Activated CD8-positive, alpha-beta memory T cell treated with anti-CD3 and anti-CD28 coated beads for 36 hours (primary cell): ENCODE measurements at regions not wholly inside any gene's neighbourhood (a gene's known extent, or its start where the extent isn't known, plus 50 kb on each side); places are given as distances from the start of the nearest gene placed in this dataset.

ENCODE experiments used
- CTCF ChIA-PET: fragments of 350-600 bp; sonication (Branson Sonifier 250); formaldehyde crosslinking; loops from one replicate; lab custom pipeline; 2021; ENCODE audit warnings: antibody characterized with exemption; lab: Charles Lee
- POLR2A ChIA-PET: fragments of 350-600 bp; sonication (Branson Sonifier 250); formaldehyde crosslinking; loops from one replicate; lab custom pipeline; 2021; ENCODE audit warnings: antibody characterized with exemption; lab: Charles Lee

GRCh38 chr15:93159930-93160329 is 70.9 kb upstream of the RGMA start:
- POLR2A ChIA-PET = no interaction called here
- CTCF ChIA-PET = interaction anchor here (1.0 kb wide), 1 partner anchor 72 kb away, joined by 3 read pairs; no protein-coding TSS in a partner anchor

DNA sequence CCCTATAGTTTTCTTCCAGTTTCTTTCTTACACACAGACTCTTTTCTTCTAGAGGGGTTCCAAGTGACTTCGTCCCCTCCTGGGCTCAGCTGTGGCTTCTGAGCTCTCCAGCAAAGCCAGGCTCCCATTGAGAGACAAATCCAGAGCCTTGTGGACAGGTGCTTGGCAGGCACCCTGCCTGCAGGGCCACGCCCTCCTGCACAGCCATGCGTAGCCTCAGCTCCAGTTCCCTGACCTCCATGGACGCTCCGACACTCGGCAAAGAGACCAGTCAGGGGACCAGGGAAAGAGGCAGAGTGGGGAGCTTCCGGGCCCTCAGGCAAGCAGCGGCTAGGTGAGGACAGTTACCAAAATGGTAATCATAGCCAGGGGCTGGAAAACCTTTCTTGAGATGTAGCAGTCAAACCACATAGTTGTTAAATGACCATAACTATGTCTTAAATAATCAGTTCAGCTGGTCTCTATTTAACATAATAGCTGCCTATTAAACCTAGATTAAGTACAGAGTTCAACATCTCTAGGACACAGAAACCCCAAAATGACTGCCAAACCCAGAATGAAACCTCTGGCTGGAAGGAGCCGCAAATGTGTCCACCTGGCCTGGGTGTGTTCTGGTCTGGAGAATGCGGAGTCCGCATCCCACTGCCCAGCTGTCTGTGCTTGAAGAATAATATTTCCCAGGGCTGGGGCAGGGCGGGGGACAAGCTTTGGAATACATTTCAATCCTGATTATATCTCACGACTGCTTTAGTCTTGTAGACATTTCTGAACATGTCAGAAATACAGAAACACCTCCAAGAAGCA is 69.3 kb upstream of the RGMA start:
- ChIA-PET POLR2A (no interaction called here), CTCF (no interaction called here)

DNA sequence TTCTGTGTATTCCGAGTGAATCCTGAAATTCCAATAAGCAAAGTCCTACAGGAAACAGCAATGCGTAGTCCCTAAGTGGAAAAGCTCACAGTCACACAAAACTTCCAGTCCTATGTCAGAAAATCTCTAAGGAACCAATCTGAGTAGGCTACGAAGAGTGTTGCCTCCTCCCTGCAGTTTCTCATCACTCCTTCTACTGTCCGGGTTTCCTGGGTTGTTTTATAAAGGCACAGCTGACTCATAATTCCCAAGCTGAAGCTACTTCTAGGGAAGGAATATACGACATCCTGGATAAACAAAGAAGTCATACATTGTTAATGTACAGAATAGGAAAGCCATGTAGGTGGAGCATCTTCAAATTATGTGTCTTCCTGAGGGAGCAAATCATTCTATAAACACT is 65.7 kb upstream of the RGMA start:
- POLR2A ChIA-PET = no interaction called here
- CTCF ChIA-PET = no interaction called here

GRCh38 chr15:93152951-93153350 is 63.9 kb upstream of the RGMA start:
- ChIA-PET POLR2A (no interaction called here), CTCF (no interaction called here)

- ChIA-PET CTCF (no interaction called here), POLR2A (no interaction called here)
These were observed 63.3 kb upstream of the RGMA start for GRCh38 chr15:93152360-93152759.

DNA sequence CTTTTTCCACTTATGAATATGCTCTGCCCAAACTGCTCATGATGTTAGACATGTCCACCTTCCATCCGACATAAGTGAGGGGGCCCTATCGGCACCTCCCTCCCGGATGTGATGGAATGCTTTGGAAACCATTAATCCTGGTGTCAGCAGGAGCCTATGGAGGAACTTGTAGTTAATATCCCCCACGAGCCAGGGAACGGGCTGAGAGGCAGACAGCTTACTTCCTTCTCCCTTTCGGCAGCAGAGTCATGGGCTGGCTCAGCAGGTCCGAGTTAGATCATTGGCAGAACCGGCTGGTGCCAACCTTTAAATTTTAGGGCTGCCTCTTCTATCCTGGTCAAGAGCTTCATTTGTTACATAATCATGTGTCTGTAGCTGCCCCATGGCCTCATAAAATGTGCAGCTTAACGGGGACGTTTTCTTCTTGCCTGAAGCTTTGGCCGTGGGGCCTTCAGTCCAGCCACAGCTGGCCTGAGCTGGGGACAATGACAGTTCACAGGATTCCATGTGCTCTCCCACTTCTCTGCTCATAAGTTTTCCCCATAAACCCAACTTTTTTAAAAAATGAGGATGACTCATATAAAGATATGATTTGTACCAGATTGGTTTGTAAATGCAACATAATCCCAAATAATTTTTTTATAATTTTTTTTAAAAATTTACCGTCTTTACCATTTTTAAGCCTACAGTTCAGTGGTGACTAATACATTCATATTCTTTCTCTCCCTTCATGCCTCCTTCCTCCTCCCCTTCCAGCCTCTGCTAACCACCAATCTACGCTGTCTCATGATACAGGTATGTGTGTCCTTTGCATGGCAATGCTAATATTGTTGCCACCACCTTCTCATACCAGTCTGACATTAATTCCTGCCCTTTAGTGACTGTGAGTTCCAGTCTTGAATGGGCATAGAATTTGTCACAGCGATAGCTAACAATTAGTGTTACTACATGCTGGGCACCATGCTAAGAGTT is 62.2 kb upstream of the RGMA start:
- POLR2A ChIA-PET = no interaction called here

DNA sequence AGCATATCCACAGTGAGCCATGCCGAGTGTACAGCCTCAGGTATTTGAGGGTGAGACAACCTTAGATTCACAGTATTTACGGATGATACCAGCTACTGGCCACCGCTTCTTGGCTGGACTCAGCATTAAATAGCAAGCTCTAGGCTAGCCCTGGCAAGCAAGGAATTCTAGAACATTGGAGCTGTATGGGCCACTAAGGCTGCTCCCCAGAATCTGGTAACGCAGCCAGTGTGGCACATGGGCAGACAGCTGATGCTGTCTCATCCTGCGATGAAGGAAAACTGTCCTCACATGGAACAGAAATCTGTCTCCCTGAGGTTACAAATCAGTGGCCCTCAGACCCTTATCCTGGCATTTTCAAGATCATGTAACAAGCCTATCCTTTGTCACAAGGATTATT is 57.6 kb upstream of the RGMA start:
- CTCF ChIA-PET = no interaction called here
- POLR2A ChIA-PET = no interaction called here

More for the DNA sequence above, 62.2 kb upstream of the RGMA start:
- CTCF ChIA-PET = no interaction called here

DNA sequence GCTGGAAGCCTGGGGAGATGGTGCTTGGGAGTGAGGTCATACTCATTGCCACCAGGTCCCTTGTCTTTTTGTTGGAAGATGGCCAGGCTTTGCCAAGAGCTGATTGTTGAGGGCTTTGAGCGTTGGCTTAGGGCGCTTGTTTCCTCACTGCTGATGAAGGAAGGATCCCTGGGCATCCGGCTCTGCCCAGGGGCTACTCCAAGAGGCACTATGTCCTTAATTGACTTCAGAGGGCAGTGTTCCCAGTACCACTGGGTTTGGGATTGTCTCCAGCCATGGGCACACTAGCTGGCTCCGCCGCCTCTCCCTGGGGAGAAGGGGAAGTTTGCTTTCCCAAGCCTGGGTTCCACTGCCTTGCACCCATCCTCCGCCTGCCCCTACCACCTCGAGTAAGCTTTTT is 57.2 kb upstream of the RGMA start:
- CTCF ChIA-PET = no interaction called here
- POLR2A ChIA-PET = no interaction called here

GRCh38 chr15:93144463-93145236 is 55.6 kb upstream of the RGMA start:
- POLR2A ChIA-PET = no interaction called here
- CTCF ChIA-PET = no interaction called here

DNA sequence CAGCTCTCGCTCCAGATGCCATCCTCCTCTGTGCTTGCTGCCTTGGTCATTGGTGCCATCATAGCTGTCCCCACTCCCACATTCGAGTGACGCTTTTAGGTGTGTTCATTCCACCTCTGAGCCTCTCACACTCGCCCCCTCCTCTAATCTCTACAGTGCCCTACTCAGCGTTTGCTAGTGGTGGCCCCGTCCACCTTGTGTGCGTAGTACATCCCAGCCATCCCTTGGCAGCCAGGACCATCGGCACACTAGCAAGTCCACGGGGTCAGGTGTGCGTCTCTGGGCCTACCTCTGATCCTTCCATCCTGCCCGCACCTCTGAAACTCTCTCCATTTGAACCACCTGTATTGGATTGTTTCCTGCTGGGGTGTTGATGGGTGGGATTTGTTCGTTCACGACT is 54.2 kb upstream of the RGMA start:
- POLR2A ChIA-PET = no interaction called here
- CTCF ChIA-PET = no interaction called here

GRCh38 chr15:93141371-93141794 is 52.4 kb upstream of the RGMA start:
- CTCF ChIA-PET = no interaction called here
- POLR2A ChIA-PET = no interaction called here

GRCh38 chr15:93139436-93139835 is 50.4 kb upstream of the RGMA start:
- ChIA-PET POLR2A (no interaction called here), CTCF (no interaction called here)

GRCh38 chr15:93138681-93139250 is 49.8 kb upstream of the RGMA start:
- ChIA-PET CTCF (interaction anchor here (1.0 kb wide), 1 partner anchor 51 kb away, joined by 4 read pairs; no protein-coding TSS in a partner anchor), POLR2A (no interaction called here)
